Muscle of leg (tissue), 3 donors: ENCODE measurements at regions not wholly inside any gene's neighbourhood (a gene's known extent, or its start where the extent isn't known, plus 50 kb on each side); places are given as distances from the start of the nearest gene placed in this dataset.

Source experiments
- DNase-seq: peaks from one replicate; pipeline ENCODE4 v3.0.0; 2013
- H3K27ac ChIP-seq: one replicate; pipeline ENCODE4 v1.5.1; 2013; ENCODE audit warnings: mild to moderate bottlenecking, low read length, control low read depth
- H3K27me3 ChIP-seq: one replicate; pipeline ENCODE4 v1.6.1; 2013; ENCODE audit warnings: low read length; ENCODE audit not compliant: control insufficient read depth, insufficient read depth
- H3K36me3 ChIP-seq: one replicate; pipeline ENCODE4 v1.6.1; 2013; ENCODE audit warnings: low read length; ENCODE audit not compliant: control insufficient read depth, insufficient read depth
- H3K4me1 ChIP-seq: one replicate; pipeline ENCODE4 v1.6.1; 2013; ENCODE audit warnings: low read length; ENCODE audit not compliant: control insufficient read depth, insufficient read depth
- H3K4me3 ChIP-seq: one replicate; pipeline ENCODE4 v1.5.1; 2013; ENCODE audit warnings: low read length, control low read depth
- H3K9me3 ChIP-seq: replicated peaks from 2 replicates; pipeline ENCODE4 v1.6.1; 2013; ENCODE audit warnings: low read depth, low read length; ENCODE audit not compliant: control insufficient read depth
- WGBS: methylation state at CpG from one replicate; pipeline ENCODE4 v1.1.5; 2013; ENCODE audit warnings: missing lambda C conversion rate; ENCODE audit not compliant: insufficient coverage; 5-methylcytosine and 5-hydroxymethylcytosine counted together

- Histone ChIP-seq H3K4me3 (no peak overlapping the region), H3K27ac (no peak overlapping the region), H3K9me3 (no peaks in the 10 kb centered on the region), H3K27me3 (no peaks in the 10 kb centered on the region), H3K36me3 (no peaks in the 10 kb centered on the region), H3K4me1 (no peaks in the 10 kb centered on the region)
- no CpG with 5 or more reads among the region's 5 CpGs for WGBS
- DNase-seq = no peak
These were observed 105.0 kb upstream of the CCDC150 start for GRCh38 chr2:196534495-196534894.

DNA sequence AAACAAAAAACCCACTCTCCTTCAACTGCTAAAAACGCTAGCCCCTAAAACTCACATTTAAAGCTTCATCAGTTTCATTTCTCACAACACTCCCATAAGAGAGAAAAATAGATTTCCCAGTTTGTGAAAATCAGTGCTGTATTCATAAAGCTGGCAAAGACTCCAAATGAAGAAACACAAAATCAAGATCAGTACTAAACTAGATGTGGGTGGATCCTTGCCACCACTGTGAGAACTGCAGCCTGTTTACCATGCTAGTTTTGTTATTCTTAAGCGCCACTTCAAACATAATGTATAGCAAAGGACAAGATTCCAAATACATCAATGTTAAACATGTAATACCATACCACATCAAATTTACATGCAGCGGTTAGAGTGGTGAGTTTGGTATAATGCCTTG is 104.5 kb upstream of the CCDC150 start:
- H3K27ac ChIP-seq = no peak overlapping the region
- no peaks in the 10 kb centered on the region for H3K9me3 ChIP-seq
- H3K4me1 ChIP-seq = no peaks in the 10 kb centered on the region
- no peaks in the 10 kb centered on the region for H3K36me3 ChIP-seq
- no CpG with 5 or more reads among the region's 3 CpGs for WGBS
- H3K27me3 ChIP-seq = no peaks in the 10 kb centered on the region
- DNase-seq = no peak
- H3K4me3 ChIP-seq = no peak overlapping the region

DNA sequence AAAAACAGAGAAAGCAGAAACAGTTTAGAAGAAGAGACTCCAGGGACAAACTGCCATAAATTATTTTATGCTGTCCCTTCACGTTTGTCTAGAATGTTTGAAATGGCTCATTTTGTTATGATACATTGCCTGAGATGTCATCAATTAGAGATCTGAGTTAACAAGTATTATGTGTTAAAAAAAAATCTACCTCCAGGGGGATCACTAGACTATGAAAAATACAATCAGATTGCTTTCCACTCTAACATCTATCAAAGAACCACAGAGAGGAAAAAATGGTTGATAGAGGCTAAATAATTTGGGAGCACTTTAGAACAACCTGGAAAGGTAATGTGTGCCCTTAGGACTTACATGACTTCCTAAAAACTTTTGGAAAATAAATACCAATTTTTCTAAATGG is 103.8 kb upstream of the CCDC150 start:
- DNase-seq = peak; percentile 19
- Histone ChIP-seq H3K27me3 (no peaks in the 10 kb centered on the region), H3K4me3 (no peak overlapping the region), H3K27ac (no peak overlapping the region), H3K36me3 (no peaks in the 10 kb centered on the region), H3K4me1 (no peaks in the 10 kb centered on the region), H3K9me3 (no peaks in the 10 kb centered on the region)
- WGBS = no CpG with 5 or more reads among the region's 1 CpG

DNA sequence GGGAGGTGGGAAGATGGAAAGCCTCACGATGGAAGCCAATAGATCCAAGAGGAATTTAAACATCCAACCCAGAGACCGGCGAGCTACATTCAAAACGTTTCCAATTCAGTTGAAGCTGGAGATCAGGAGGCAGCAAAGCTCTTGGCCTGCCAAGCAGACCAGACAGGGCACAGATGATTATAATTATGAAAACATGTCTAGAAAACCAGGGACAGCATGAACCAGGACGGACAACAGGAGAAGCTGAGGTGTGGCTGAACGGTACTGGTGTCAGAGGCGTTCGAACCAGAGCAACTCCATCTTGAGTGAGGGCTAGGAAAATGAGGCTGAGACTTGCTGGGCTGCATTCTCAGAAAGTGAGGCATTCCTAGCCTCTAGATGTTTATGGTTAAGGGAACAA is 102.2 kb upstream of the CCDC150 start:
- no peaks in the 10 kb centered on the region for H3K27me3 ChIP-seq
- H3K4me3 ChIP-seq = no peak overlapping the region
- 71% methylated on average over 4 of the region's 8 CpGs for WGBS
- H3K36me3 ChIP-seq = no peaks in the 10 kb centered on the region
- DNase-seq = no peak
- H3K4me1 ChIP-seq = no peaks in the 10 kb centered on the region
- H3K27ac ChIP-seq = no peak overlapping the region
- no peaks in the 10 kb centered on the region for H3K9me3 ChIP-seq

DNA sequence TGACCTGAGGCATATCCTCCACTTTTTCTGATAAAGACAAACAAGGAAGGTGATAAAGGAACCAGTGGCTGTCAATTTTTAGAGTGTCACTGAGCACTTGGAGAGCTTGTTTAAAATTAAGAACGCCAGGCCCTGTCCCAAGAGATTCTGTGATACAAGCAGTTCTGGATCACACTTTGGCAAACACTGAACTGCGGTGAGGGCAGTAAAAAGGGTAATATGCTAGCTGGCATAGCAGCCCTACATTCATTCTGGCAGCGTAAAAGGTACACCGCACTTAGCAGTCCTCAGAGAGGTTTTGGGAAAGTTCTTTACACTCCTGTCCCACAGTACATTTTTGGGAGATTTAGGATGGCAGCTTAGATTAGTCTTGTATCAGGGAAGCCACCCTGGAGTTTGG is 101.3 kb upstream of the CCDC150 start:
- WGBS = 59% methylated on average over 2 of the region's 4 CpGs
- Histone ChIP-seq H3K9me3 (no peaks in the 10 kb centered on the region), H3K4me1 (no peaks in the 10 kb centered on the region), H3K36me3 (no peaks in the 10 kb centered on the region), H3K27ac (no peak overlapping the region), H3K4me3 (no peak overlapping the region), H3K27me3 (no peaks in the 10 kb centered on the region)
- DNase-seq = no peak

DNA sequence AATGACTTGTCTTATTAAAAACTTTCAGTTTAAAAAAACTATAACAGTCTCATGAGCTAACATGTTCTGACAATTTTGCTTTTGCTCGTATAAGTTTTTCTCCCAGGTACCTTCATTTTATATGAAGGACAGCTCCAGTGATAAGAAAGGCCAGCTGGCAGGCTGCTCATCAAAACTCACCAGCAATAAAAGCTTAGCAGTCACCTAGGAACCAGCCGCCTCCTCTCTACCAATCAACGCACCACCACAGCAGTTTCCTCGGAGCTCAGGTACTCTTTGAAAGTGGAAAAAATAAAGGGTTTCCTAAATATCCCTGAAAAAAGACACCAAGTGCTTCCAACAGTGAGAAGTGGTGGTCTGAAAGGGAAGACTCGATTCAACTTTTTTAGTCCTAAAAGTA is 100.9 kb upstream of the CCDC150 start:
- DNase-seq = no peak
- no CpG with 5 or more reads among the region's 5 CpGs for WGBS
- H3K4me1 ChIP-seq = no peaks in the 10 kb centered on the region
- no peaks in the 10 kb centered on the region for H3K36me3 ChIP-seq
- no peak overlapping the region for H3K27ac ChIP-seq
- no peak overlapping the region for H3K4me3 ChIP-seq
- no peaks in the 10 kb centered on the region for H3K9me3 ChIP-seq
- H3K27me3 ChIP-seq = no peaks in the 10 kb centered on the region

GRCh38 chr2:196544906-196545433 is 94.5 kb upstream of the CCDC150 start:
- no peak overlapping the region for H3K4me3 ChIP-seq

GRCh38 chr2:196546151-196546919 is 93.2 kb upstream of the CCDC150 start:
- no peak overlapping the region for H3K4me3 ChIP-seq
- H3K27me3 ChIP-seq = no peaks in the 10 kb centered on the region
- no peaks in the 10 kb centered on the region for H3K36me3 ChIP-seq
- DNase-seq = no peak
- H3K27ac ChIP-seq = no peak overlapping the region
- no peaks in the 10 kb centered on the region for H3K4me1 ChIP-seq
- 40% methylated on average over 2 of the region's 4 CpGs for WGBS
- no peaks in the 10 kb centered on the region for H3K9me3 ChIP-seq

More at GRCh38 chr2:196544906-196545433, 94.5 kb upstream of the CCDC150 start:
- Histone ChIP-seq H3K4me1 (no peaks in the 10 kb centered on the region), H3K9me3 (no peaks in the 10 kb centered on the region), H3K27ac (no peak overlapping the region), H3K36me3 (no peaks in the 10 kb centered on the region), H3K27me3 (no peaks in the 10 kb centered on the region)
- no peak for DNase-seq
- no CpG with 5 or more reads among the region's 3 CpGs for WGBS

GRCh38 chr2:196549052-196549451 is 90.5 kb upstream of the CCDC150 start:
- H3K27me3 ChIP-seq = no peaks in the 10 kb centered on the region
- no peak for DNase-seq
- WGBS = no CpG with 5 or more reads among the region's 3 CpGs
- no peak overlapping the region for H3K4me3 ChIP-seq
- H3K9me3 ChIP-seq = no peaks in the 10 kb centered on the region
- H3K36me3 ChIP-seq = no peaks in the 10 kb centered on the region
- no peaks in the 10 kb centered on the region for H3K4me1 ChIP-seq
- H3K27ac ChIP-seq = no peak overlapping the region

DNA sequence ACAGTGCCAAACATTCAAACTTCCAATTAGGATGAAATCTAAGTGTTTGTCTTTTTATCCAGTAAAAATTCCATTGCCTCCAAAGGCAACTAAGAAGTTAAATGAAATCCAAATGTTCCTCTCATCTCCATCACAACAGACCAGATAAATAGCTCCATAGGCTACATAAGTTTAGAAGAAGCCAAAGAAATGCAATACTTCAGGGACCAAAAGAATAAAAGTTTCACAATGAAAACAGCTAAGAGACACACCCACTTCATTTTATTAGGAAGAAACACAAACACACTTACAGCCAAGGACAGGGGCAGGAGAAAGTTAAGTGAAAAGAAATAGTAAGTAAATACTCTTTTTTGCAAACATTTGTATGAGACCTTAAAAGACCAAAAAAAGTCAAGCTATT is 88.5 kb upstream of the CCDC150 start:
- Histone ChIP-seq H3K9me3 (no peaks in the 10 kb centered on the region), H3K27me3 (no peaks in the 10 kb centered on the region), H3K36me3 (no peaks in the 10 kb centered on the region), H3K4me1 (no peaks in the 10 kb centered on the region), H3K27ac (peak overlapping the region; percentile 49), H3K4me3 (no peak overlapping the region)
- DNase-seq = peak; percentile 95

DNA sequence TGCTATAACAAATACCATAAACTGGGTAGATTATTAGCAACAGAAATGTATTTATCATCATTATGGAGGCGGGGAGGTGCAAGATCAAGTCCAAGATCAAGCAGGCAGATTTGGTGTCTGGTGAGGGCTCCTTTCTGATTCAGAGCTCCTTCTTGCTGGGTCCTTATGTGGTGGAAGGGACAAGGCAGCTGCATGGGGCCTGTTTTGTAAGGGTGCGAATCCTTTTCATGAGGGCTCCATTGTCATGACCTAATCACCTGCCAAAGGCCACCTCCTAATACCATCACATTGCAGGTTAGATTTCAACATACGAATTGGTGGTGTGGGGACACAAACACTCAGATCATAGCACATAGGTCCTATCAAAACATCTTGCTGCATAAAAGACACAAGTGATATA is 84.4 kb upstream of the CCDC150 start:
- no peak overlapping the region for H3K4me3 ChIP-seq
- no peaks in the 10 kb centered on the region for H3K27me3 ChIP-seq
- no peaks in the 10 kb centered on the region for H3K9me3 ChIP-seq
- no peak overlapping the region for H3K27ac ChIP-seq
- DNase-seq = no peak
- WGBS = no CpG with 5 or more reads among the region's 3 CpGs
- no peaks in the 10 kb centered on the region for H3K4me1 ChIP-seq
- no peaks in the 10 kb centered on the region for H3K36me3 ChIP-seq
